ENCODE measurements at regions not wholly inside any gene's neighbourhood (a gene's known extent, or its start where the extent isn't known, plus 50 kb on each side); places are given as distances from the start of the nearest gene placed in this dataset.

DNA sequence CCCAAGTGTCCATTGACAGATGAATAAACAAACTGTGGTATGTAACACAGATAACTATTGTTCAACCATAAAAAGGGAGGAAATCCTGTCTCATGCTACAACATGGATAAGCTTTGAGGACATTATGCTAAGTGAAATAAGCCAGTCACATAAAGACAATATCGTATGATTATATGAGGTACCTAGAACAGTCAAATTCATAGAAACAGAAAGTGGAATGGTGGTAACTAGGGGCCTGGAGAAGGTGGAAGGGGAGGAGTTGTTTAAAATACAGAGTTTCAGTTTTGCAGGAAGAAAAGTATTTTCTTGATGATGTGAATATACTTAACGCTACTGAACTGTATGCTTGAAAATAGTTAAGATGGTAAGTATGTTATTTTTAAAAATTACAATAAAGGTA lies 304.6 kb upstream of the CXCR4 start:
- Mint-ChIP-seq H3K27me3 (peaks cover 26% of the 10 kb centered on the region), H3K36me3 (no peaks in the 10 kb centered on the region), H3K4me1 (peaks cover 9% of the 10 kb centered on the region in 3 donors), H3K9me3 (no peaks in the 10 kb centered on the region), H3K4me3 (peak overlapping the region in 3 of 4 donors; percentile 22 to 90 (median 44)), H3K27ac (peak overlapping the region in 1 of 3 donors; percentile 1)

DNA sequence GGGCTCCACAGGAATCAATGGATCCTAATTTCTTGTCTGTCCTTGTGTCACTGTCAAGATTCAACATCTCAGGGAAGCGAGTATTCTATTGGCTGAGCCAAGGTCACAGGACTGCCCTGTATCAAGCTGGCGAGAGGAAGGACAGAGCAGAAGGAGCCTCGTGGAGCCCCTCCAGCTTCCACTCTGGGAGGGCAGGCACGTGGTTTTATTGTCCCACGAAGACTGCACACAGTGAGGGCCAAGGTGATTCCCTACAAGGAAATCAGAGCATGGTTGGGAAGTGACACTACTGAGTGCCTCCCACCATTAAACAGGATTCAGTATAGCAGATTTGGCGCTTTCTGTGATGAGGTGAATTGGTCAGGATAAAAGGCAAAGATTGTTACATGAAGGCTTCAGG lies 302.4 kb upstream of the CXCR4 start:
- Mint-ChIP-seq H3K4me1 (peaks cover 9% of the 10 kb centered on the region in 3 donors), H3K4me3 (no peak overlapping the region), H3K27me3 (peaks cover 32% of the 10 kb centered on the region), H3K36me3 (peaks cover 2% of the 10 kb centered on the region), H3K27ac (no peak overlapping the region), H3K9me3 (no peaks in the 10 kb centered on the region)

DNA sequence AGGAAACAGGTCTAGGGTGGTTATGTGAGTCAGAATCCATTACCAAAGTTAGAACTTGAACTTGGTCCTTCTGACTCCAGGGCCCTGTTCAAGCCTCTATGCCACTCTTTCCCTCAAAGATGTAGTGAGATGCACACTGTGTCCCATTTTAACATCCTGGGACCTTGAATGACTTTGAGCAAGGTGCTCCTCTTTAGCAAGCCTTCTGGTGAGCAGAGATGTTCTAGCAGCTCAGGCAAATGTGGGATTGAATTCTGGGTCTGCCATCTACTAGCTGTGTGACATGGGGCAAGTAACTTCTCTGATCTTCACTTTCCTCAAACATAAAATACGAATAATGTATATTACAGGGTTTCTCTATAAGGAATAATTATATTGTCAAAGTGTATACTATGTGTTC lies 294.0 kb upstream of the CXCR4 start:
- H3K36me3 Mint-ChIP-seq: no peaks in the 10 kb centered on the region
- H3K27me3 Mint-ChIP-seq: peaks cover 28% of the 10 kb centered on the region
- no peaks in the 10 kb centered on the region for H3K9me3 Mint-ChIP-seq
- peaks cover 0 to 4% (median 0%) of the 10 kb centered on the region in 3 donors for H3K4me1 Mint-ChIP-seq
- no peak overlapping the region for H3K27ac Mint-ChIP-seq
- H3K4me3 Mint-ChIP-seq: no peak overlapping the region

DNA sequence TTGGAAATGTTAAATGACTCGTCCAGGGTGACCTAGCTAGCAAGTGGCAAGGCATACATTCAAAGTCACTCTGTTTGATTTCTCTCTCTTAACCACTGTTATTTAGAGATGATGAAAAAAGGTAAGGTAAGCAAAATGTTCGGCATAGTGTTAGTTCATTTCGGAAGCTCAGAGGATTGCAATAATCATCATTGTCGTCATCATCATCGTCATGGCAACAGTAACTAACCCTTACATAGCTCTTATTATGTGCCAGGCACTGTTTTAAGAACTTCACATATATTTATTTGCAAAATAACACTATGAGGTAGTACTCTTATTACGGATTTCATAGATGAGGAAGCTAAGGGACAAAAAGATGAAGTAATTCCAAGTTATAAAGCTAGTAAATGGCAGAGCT lies 292.7 kb upstream of the CXCR4 start:
- no peaks in the 10 kb centered on the region for H3K36me3 Mint-ChIP-seq
- no peak overlapping the region for H3K27ac Mint-ChIP-seq
- no peak overlapping the region for H3K4me3 Mint-ChIP-seq
- peaks cover 0 to 4% (median 0%) of the 10 kb centered on the region in 3 donors for H3K4me1 Mint-ChIP-seq
- H3K27me3 Mint-ChIP-seq: peaks cover 25% of the 10 kb centered on the region
- H3K9me3 Mint-ChIP-seq: no peaks in the 10 kb centered on the region

DNA sequence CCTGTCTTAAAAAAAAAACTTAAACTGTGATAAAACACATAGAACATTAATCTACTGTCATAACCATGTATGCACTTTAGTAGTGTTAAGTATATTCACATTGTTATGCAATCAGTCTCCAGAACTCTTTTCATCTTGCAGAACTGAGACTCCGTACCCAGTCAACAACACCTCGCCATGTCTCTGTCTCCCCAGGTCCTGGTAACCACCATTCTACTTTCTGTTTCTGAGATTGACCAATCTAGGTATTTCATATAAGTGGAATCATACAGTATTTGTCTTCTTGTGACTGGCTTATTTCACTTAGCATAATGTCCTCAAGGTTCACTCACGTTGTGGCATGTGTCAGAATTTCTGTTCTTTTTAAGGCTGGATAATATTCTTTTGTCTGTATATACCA lies 290.8 kb upstream of the CXCR4 start:
- Mint-ChIP-seq H3K9me3 (no peaks in the 10 kb centered on the region), H3K27me3 (peaks cover 28% of the 10 kb centered on the region)

DNA sequence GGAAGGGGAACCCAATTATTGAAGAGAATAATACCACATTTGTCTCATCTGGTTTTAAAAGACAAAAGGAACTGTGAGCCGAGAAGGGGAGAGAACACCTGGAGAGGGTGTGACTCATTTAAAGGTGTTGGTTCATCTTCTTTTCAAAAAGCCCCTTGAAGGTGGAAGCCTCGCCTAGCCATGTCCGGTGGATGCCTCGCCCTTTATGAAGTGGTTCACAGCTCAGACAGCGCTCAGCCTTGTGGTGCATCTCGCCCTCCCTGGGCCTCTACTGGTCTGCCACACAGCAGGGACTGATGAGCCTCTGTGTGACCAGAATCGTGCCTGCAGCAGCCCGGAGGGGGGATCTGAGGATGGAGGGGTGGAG lies 290.0 kb upstream of the CXCR4 start:
- H3K4me1 Mint-ChIP-seq: peaks cover 0 to 4% (median 0%) of the 10 kb centered on the region in 3 donors
- peaks cover 28% of the 10 kb centered on the region for H3K27me3 Mint-ChIP-seq
- no peaks in the 10 kb centered on the region for H3K36me3 Mint-ChIP-seq
- H3K9me3 Mint-ChIP-seq: no peaks in the 10 kb centered on the region
- H3K27ac Mint-ChIP-seq: no peak overlapping the region
- no peak overlapping the region for H3K4me3 Mint-ChIP-seq

More for the DNA sequence above, 290.8 kb upstream of the CXCR4 start:
- H3K36me3 Mint-ChIP-seq: no peaks in the 10 kb centered on the region
- peak overlapping the region in 1 of 3 donors; percentile 54 for H3K27ac Mint-ChIP-seq
- H3K4me3 Mint-ChIP-seq: peak overlapping the region in 1 of 4 donors; percentile 20
- peaks cover 0 to 4% (median 0%) of the 10 kb centered on the region in 3 donors for H3K4me1 Mint-ChIP-seq

DNA sequence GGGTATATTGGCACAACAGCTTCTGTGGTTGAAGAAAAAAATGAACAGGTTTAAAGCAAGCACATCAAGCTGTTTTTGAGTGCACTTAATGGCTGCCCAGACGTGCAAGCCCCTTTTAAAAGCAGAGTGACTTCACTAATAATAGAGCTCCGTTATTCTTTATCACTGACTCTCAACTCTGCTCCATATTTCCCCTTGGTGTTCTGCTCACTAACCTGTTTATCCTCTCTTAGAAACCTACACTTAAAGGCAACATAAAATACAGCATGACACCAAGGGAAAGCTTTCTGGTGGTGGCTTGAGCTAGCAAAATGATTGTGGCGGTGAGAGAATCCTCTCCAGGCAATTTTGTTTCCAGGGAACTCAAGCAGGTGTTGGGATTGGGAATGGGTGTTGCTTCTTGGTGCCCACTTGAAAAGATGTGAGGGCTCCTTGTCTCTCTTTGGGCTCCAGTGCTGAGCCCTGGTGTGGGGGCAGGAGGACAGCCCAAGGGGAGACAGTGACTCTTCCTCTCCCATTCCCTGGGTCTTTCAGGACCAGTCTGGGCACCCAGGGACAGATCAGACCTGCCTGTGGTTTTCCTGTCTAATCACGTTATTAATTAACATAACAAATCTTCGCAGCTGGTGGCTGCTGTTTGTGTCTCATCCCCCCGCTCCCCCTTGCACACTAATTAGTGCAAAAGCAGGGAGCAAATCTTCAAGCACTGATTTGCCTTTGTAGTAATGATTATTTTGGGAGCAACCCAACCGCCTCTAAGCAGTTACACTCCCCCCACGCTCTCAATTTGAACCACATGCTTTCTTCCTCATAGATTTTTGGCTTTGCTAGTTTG lies 289.4 kb upstream of the CXCR4 start:
- Mint-ChIP-seq H3K4me1 (peaks cover 0 to 4% (median 0%) of the 10 kb centered on the region in 3 donors), H3K4me3 (peak overlapping the region in 1 of 4 donors; percentile 70), H3K36me3 (no peaks in the 10 kb centered on the region)

DNA sequence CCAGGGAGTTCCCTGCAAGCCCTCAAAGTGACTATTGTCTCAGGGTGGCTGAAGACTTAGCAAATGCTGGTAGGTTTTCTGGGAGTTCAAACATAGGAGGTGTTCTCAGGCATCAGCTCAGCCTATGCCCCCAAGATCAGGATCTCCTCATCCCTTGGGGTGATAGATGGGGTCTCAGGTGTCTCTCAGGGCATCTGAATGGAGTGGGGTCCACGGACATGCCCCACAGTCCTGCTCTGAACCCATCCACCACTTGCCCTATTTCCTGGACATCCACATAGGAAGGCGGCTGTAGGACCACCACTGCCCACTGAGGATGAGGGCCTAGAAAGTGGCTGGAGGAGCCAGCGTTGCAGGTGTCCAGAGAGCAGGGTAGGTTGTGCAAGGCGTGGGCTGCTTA lies 287.0 kb upstream of the CXCR4 start:
- no peaks in the 10 kb centered on the region for H3K9me3 Mint-ChIP-seq
- peaks cover 2% of the 10 kb centered on the region for H3K36me3 Mint-ChIP-seq
- no peak overlapping the region for H3K27ac Mint-ChIP-seq
- peaks cover 35% of the 10 kb centered on the region for H3K27me3 Mint-ChIP-seq
- peaks cover 0 to 4% (median 0%) of the 10 kb centered on the region in 3 donors for H3K4me1 Mint-ChIP-seq
- no peak overlapping the region for H3K4me3 Mint-ChIP-seq

More for the DNA sequence above, 289.4 kb upstream of the CXCR4 start:
- H3K9me3 Mint-ChIP-seq: no peaks in the 10 kb centered on the region
- no peak overlapping the region for H3K27ac Mint-ChIP-seq
- peaks cover 28% of the 10 kb centered on the region for H3K27me3 Mint-ChIP-seq

DNA sequence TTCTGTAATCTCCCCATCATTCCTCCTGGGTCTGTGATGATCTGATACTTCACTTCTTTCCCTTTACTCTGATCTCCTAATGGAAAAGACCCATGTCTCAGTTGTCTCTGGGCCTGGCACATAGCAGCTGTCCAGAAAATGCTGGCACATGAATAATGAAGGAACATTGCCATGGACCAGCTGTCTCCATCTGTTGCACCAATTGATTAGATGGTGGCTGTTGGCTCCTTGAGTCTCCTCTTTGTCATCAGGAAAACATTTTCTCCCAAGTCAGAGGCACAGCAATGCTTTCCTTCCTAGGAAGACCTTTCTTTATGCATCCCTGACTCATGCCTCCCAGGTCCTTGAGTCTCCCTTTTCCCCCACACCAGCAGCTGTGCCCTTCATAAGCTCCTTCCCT lies 286.2 kb upstream of the CXCR4 start:
- peaks cover 2% of the 10 kb centered on the region for H3K36me3 Mint-ChIP-seq
- no peaks in the 10 kb centered on the region for H3K9me3 Mint-ChIP-seq
- H3K4me1 Mint-ChIP-seq: peaks cover 0 to 4% (median 0%) of the 10 kb centered on the region in 3 donors
- no peak overlapping the region for H3K4me3 Mint-ChIP-seq
- H3K27ac Mint-ChIP-seq: no peak overlapping the region
- peaks cover 35% of the 10 kb centered on the region for H3K27me3 Mint-ChIP-seq

DNA sequence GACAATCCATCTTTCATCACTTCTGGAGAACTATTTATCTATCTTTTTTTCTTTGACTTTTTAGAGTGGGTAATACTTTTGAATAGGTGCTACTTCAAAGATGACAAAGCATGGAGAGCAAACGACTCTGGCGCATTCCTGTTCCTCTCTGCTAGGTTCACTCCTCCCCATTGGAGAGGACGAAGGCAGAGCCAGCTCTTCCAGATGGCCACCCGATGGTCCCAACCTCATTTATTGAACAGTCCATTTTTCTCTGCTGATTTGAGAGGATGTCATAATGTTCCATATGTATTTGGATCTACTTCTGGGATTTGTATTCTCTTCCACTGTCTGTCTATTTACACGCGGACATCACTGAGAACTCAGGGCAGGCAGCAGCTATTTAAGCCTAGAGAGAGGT lies 284.3 kb upstream of the CXCR4 start:
- Mint-ChIP-seq H3K36me3 (peaks cover 2% of the 10 kb centered on the region), H3K9me3 (no peaks in the 10 kb centered on the region), H3K4me1 (no peaks in the 10 kb centered on the region), H3K27ac (no peak overlapping the region), H3K27me3 (peaks cover 19% of the 10 kb centered on the region), H3K4me3 (no peak overlapping the region)

DNA sequence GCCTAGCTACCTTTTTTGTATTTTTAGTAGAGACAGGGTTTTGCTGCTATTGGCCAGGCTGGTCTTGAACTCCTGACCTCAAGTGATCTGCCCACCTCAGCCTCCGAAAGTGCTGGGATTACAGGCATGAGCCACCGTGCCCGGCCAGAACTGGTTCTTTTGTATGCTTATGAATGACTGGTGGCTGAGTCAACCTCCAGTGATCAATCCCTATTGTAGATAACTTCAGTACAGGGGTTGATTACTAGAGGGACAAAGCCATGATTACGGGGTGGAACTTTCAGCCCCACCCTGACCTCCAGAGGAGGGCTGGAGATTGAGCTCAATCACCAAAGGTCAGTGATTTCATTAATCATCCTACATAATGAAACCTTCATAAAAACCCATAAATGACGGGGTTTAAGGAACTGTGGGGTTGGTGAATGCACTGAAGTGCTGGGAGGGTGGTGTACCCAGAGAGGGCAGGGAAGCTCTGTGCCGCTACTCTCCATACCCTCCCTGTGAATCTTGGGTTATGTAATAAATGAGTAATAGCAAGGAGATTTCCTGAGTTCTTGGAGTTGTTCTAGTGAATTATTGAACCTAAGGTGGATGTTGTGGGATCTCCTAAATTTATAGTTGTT lies 281.8 kb upstream of the CXCR4 start:
- Mint-ChIP-seq H3K36me3 (peaks cover 2% of the 10 kb centered on the region), H3K9me3 (no peaks in the 10 kb centered on the region), H3K4me3 (no peak overlapping the region), H3K27ac (no peak overlapping the region), H3K4me1 (peaks cover 9 to 15% (median 10%) of the 10 kb centered on the region in 3 donors), H3K27me3 (peaks cover 12% of the 10 kb centered on the region)

DNA sequence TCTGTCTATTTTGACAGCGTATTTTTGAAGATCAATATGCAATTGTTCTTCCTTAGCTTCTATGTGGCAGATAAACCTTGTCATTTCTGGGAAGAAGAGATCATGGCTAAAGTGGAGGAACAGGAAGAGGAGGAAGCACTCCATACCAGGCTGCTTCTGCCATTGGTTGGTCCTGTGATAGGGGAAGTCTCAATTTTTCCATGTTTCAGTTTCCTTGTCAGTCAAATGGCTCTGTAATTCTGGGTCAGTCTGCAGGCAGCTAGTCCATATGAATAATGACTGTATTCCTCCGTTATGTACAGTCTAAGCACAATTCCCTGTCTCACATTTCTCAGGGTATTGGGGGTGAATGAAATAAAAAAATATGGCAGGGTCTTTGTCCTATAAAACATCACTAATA lies 277.6 kb upstream of the CXCR4 start:
- Mint-ChIP-seq H3K9me3 (no peaks in the 10 kb centered on the region), H3K4me3 (peak overlapping the region in 1 of 4 donors; percentile 58), H3K27me3 (no peaks in the 10 kb centered on the region), H3K27ac (peak overlapping the region in 1 of 3 donors; percentile 84), H3K36me3 (peaks cover 2% of the 10 kb centered on the region), H3K4me1 (peaks cover 28 to 41% (median 36%) of the 10 kb centered on the region in 3 donors)

DNA sequence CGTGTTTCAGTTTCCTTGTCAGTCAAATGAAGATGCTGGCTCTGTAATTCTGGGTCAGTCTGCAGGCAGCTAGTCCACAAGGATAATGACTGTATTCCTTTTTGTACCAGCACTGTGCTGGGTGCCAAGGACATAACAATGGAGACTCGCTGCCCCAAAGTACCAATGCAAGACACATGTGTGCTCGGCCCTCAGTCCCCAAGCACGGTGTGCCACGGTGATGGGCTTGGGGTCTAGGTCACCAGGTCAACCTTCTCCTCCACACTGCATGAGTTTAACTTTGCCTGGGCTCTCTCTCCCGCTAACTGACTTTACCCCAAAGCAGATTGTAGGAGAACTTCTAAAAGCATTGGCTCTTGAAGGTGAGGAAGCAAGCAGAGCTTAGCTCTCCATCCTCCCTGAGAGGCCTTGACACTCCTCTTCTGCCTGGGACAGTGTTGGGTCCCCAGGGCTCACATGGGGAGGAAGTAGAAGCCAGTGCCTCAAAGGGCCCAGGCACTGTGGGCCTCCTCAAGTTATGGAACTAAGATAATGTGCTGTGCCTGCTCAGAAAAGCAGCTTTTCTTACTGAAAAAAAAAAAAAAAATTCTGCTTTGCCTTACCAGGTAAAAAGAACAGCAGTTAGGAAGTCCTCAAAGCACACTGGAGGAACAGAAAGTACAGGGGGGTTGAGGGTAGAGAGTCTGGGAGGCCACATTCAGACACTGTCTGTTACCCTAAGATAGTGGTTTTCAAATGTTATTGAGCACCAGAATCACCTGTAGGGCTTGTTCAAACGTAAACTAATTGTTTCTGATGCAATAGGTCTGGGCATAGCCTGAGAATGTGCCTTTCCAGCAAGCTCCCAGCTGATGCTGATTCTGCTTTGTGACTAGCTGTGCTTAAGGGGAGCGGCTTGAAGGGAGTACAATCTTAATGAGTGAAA lies 276.4 kb upstream of the CXCR4 start:
- Mint-ChIP-seq H3K4me1 (peaks cover 36 to 51% (median 44%) of the 10 kb centered on the region in 3 donors), H3K4me3 (peak overlapping the region in 3 of 4 donors; percentile 34 to 77 (median 45)), H3K27me3 (no peaks in the 10 kb centered on the region), H3K9me3 (no peaks in the 10 kb centered on the region), H3K36me3 (peaks cover 1% of the 10 kb centered on the region), H3K27ac (peak overlapping the region; percentile 31 to 84 (median 76))

DNA sequence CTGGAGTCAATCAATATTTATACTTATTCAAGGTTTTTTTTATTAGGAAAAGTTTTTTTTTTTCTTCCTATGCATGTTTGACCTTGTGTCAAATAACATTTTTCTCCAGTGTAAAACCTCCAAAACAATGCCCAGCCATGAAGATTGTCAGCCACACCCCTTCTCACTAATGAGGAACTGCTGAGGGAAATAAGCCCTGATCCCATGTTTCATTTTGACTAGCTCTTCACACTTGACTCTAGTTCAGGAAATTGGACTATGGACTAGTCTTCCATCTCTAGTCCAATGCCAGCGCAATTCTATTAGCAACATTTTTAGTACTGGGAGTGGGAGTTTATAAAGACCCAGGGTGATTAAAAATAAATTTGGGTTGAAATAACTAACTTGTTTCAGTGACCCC lies 275.6 kb upstream of the CXCR4 start:
- Mint-ChIP-seq H3K27ac (peak overlapping the region in 1 of 3 donors; percentile 45), H3K36me3 (peaks cover 1% of the 10 kb centered on the region), H3K4me1 (peaks cover 36 to 51% (median 44%) of the 10 kb centered on the region in 3 donors), H3K4me3 (peak overlapping the region in 1 of 4 donors; percentile 21), H3K27me3 (no peaks in the 10 kb centered on the region), H3K9me3 (no peaks in the 10 kb centered on the region)

All from IgD-negative memory B cell (primary cell).